H9 (cell line): ENCODE measurements at regions not wholly inside any gene's neighbourhood (a gene's known extent, or its start where the extent isn't known, plus 50 kb on each side); places are given as distances from the start of the nearest gene placed in this dataset.
A peak's percentile ranks its signal among the peaks of the same experiment; 100 is the strongest.

Experiments
- DNase-seq: peaks from one replicate; pipeline ENCODE4 v3.0.0-alpha.2; 2017
- H2AFZ ChIP-seq: one replicate; pipeline ENCODE4 v1.6.1; 2013; ENCODE audit warnings: mild to moderate bottlenecking, low read length, control low read depth, moderate library complexity
- H2AK5ac ChIP-seq: 2 replicates; pipeline ENCODE4 v1.6.1; 2013; ENCODE audit warnings: low read length, control low read depth, mixed read lengths; ENCODE audit not compliant: insufficient read length
- H2BK120ac ChIP-seq: one replicate; pipeline ENCODE4 v1.6.1; 2013; ENCODE audit warnings: low read depth, mild to moderate bottlenecking, low read length, control low read depth, inconsistent platforms; ENCODE audit not compliant: poor library complexity, severe bottlenecking
- H2BK12ac ChIP-seq: 2 replicates; pipeline ENCODE4 v1.6.1; 2013; ENCODE audit warnings: low read length, control low read depth, mixed read lengths, low read depth; ENCODE audit not compliant: insufficient read length
- H2BK15ac ChIP-seq: 2 replicates; pipeline ENCODE4 v1.6.1; 2013; ENCODE audit warnings: low read depth, low read length, control low read depth
- H2BK20ac ChIP-seq: one replicate; pipeline ENCODE4 v1.6.1; 2013; ENCODE audit warnings: low read depth, mild to moderate bottlenecking, low read length, control low read depth, inconsistent platforms; ENCODE audit not compliant: poor library complexity, severe bottlenecking
- H2BK5ac ChIP-seq: 2 replicates; pipeline ENCODE4 v1.6.1; 2013; ENCODE audit warnings: low read length, control low read depth, mixed read lengths; ENCODE audit not compliant: insufficient read length
- H3K14ac ChIP-seq: 2 replicates; pipeline ENCODE4 v1.6.1; 2013; ENCODE audit warnings: low read length, control low read depth; ENCODE audit not compliant: insufficient read depth
- H3K18ac ChIP-seq: 2 replicates; pipeline ENCODE4 v1.6.1; 2013; ENCODE audit warnings: low read depth, mild to moderate bottlenecking, mixed read lengths, low read length, control low read depth; ENCODE audit not compliant: insufficient read length
- H3K23ac ChIP-seq: 2 replicates; pipeline ENCODE4 v1.6.1; 2013; ENCODE audit warnings: low read length, control low read depth, mixed read lengths, low read depth; ENCODE audit not compliant: insufficient read length
- H3K23me2 ChIP-seq: 2 replicates; pipeline ENCODE4 v1.6.1; 2013; ENCODE audit warnings: low read depth, mild to moderate bottlenecking, mixed read lengths, low read length, control low read depth; ENCODE audit not compliant: insufficient read length, poor library complexity, severe bottlenecking
- H3K27ac ChIP-seq: 2 replicates; pipeline ENCODE4 v1.5.1; 2013; ENCODE audit warnings: low read length, control low read depth, mixed read lengths, low read depth; ENCODE audit not compliant: insufficient read length
- H3K27me3 ChIP-seq: 2 replicates; pipeline ENCODE4 v1.6.1; 2013; ENCODE audit warnings: low read length, control low read depth, inconsistent platforms; ENCODE audit not compliant: insufficient read depth
- H3K4ac ChIP-seq: 2 replicates; pipeline ENCODE4 v1.6.1; 2013; ENCODE audit warnings: low read depth, mild to moderate bottlenecking, control low read depth, inconsistent platforms, low read length, moderate library complexity
- H3K4me1 ChIP-seq: 2 replicates; pipeline ENCODE4 v1.6.1; 2013; ENCODE audit warnings: low read length, control low read depth, inconsistent platforms; ENCODE audit not compliant: insufficient read depth
- H3K4me2 ChIP-seq: 2 replicates; pipeline ENCODE4 v1.6.1; 2013; ENCODE audit warnings: low read length, control low read depth, mixed read lengths; ENCODE audit not compliant: insufficient read length, insufficient read depth
- H3K56ac ChIP-seq: 2 replicates; pipeline ENCODE4 v1.6.1; 2013; ENCODE audit warnings: low read depth, mild to moderate bottlenecking, mixed read lengths, low read length, control low read depth; ENCODE audit not compliant: insufficient read length
- H3K79me1 ChIP-seq: 2 replicates; pipeline ENCODE4 v1.6.1; 2013; ENCODE audit warnings: low read depth, mild to moderate bottlenecking, moderate library complexity, low read length, control low read depth, inconsistent platforms; ENCODE audit not compliant: insufficient read depth, poor library complexity, severe bottlenecking
- H3K79me2 ChIP-seq: 2 replicates; pipeline ENCODE4 v1.6.1; 2013; ENCODE audit warnings: low read length, control low read depth, inconsistent platforms; ENCODE audit not compliant: insufficient read depth
- H3K9ac ChIP-seq: 2 replicates; pipeline ENCODE4 v1.6.1; 2013; ENCODE audit warnings: low read length, control low read depth, mixed read lengths; ENCODE audit not compliant: insufficient read length; ENCODE audit errors: extremely low read depth
- H3K9me3 ChIP-seq: one replicate; pipeline ENCODE4 v1.6.1; 2013; ENCODE audit warnings: low read depth, low read length, inconsistent platforms; ENCODE audit not compliant: control insufficient read depth
- H3T11ph ChIP-seq: one replicate; pipeline ENCODE4 v1.6.1; 2013; ENCODE audit warnings: mild to moderate bottlenecking, low read length, control low read depth, inconsistent platforms
- H4K20me1 ChIP-seq: one replicate; pipeline ENCODE4 v1.6.1; 2013; ENCODE audit not compliant: control insufficient read depth, insufficient read length, insufficient read depth
- H4K5ac ChIP-seq: 2 replicates; pipeline ENCODE4 v1.6.1; 2013; ENCODE audit warnings: low read depth, mild to moderate bottlenecking, mixed read lengths, low read length, control low read depth; ENCODE audit not compliant: insufficient read length
- H4K8ac ChIP-seq: replicated peaks from 2 replicates; pipeline ENCODE4 v1.6.1; 2013; ENCODE audit warnings: low read length, control low read depth, mixed read lengths, low read depth; ENCODE audit not compliant: insufficient read length
- H4K91ac ChIP-seq: 2 replicates; pipeline ENCODE4 v1.6.1; 2013; ENCODE audit warnings: low read depth, mild to moderate bottlenecking, moderate library complexity, mixed read lengths, low read length, control low read depth; ENCODE audit not compliant: insufficient read length
- H3K27ac Mint-ChIP-seq, 3 experiments: 2 replicates in 2 of 3; 3 replicates in 1 of 3; pipeline ENCODE4 v1.8.0; 2020 to 2021; ENCODE audit warnings: mixed read lengths in 3 of 3, mild to moderate bottlenecking in 1 of 3, moderate library complexity in 1 of 3
- H3K27me3 Mint-ChIP-seq: 2 replicates; pipeline ENCODE4 v1.8.0; 2021; ENCODE audit warnings: low read depth, mild to moderate bottlenecking, moderate library complexity, mixed read lengths
- H3K36me3 Mint-ChIP-seq, 3 experiments: 2 replicates in 2 of 3; 3 replicates in 1 of 3; pipeline ENCODE4 v1.8.0; 2020 to 2021; ENCODE audit warnings: low read depth in 3 of 3, mixed read lengths in 3 of 3; ENCODE audit not compliant: insufficient read depth in 1 of 3
- H3K4me1 Mint-ChIP-seq, 2 experiments: 2 replicates each; pipeline ENCODE4 v1.8.0; 2020; ENCODE audit warnings: mixed read lengths in 2 of 2
- H3K4me3 Mint-ChIP-seq, 2 experiments: 2 replicates in 1 of 2; 3 replicates in 1 of 2; pipeline ENCODE4 v1.8.0; 2020 to 2021; ENCODE audit warnings: mild to moderate bottlenecking in 2 of 2, mixed read lengths in 2 of 2, moderate library complexity in 1 of 2
- H3K9me3 Mint-ChIP-seq, 2 experiments: 2 replicates in 1 of 2; 3 replicates in 1 of 2; pipeline ENCODE4 v1.8.0; 2020; ENCODE audit warnings: mild to moderate bottlenecking in 2 of 2, mixed read lengths in 2 of 2, moderate library complexity in 1 of 2
- WGBS: extraction: QIAGEN DNeasy Blood & Tissue Kit; methylation state at CpG from one replicate; pipeline ENCODE4 v1.1.7; 2013; ENCODE audit warnings: missing lambda C conversion rate, low lambda C conversion rate, mixed read lengths; ENCODE audit not compliant: insufficient read length; ENCODE audit errors: extremely low coverage; 5-methylcytosine and 5-hydroxymethylcytosine counted together
- TF ChIP-seq, protein P1 (sequence below): fragments of 200-600 bp; sonication (generic); conservative IDR thresholded peaks from 3 replicates; pipeline ENCODE4 v1.8.0; 2021; ENCODE audit warnings: antibody characterized with exemption, mild to moderate bottlenecking

DNA sequence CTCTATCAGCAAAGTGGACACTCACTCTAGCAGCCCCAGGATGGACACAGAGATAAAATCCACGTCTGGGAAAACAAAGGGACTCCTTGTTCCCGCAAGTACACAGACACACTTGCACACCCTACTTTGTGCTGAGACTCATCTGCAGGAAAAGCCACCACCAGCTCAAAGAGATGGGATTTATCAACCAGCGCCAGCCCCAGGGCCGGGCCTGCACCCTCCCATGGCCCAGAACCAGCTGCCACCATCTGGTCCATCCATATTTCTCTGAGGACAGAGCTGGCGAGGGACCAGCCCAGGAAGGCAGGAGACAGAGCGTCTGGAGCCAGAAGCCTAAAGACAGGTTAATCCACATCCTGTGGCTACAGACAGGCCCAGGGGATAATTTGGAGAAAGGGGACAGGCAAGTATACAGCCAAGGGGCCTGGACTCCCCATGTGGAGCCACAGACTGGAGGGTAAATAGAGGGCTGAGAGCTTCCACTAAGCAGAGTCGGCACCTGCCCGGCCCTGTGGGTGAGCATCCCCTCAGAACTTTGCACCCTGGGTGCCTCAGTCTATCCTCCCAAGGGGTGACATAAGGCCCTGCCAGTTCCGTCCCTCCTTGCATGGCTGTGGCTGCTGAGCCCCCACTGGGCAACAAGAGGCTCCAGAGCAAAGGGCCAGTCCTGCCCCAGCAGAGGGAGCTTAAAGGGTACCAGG lies 233.9 kb downstream of the PTPRU start:
- no peaks in the 10 kb centered on the region for H3K79me1 ChIP-seq
- Mint-ChIP-seq H3K27me3 (peaks cover 4% of the 10 kb centered on the region), H3K4me3 (no peak overlapping the region; a peak in 1 of 5 replicates), H3K27ac (no peak overlapping the region; a peak in 1 of 7 replicates), H3K9me3 (peaks cover 8 to 13% of the 10 kb centered on the region in 2 experiments), H3K4me1 (peaks cover 37% of the 10 kb centered on the region in 2 experiments), H3K36me3 (peaks cover 0 to 4% (median 2%) of the 10 kb centered on the region in 3 experiments; a peak in 4 of 7 replicates)
- no peak overlapping the region for H3K14ac ChIP-seq
- no peak overlapping the region for H2BK15ac ChIP-seq
- TF ChIP-seq, protein P1, sequence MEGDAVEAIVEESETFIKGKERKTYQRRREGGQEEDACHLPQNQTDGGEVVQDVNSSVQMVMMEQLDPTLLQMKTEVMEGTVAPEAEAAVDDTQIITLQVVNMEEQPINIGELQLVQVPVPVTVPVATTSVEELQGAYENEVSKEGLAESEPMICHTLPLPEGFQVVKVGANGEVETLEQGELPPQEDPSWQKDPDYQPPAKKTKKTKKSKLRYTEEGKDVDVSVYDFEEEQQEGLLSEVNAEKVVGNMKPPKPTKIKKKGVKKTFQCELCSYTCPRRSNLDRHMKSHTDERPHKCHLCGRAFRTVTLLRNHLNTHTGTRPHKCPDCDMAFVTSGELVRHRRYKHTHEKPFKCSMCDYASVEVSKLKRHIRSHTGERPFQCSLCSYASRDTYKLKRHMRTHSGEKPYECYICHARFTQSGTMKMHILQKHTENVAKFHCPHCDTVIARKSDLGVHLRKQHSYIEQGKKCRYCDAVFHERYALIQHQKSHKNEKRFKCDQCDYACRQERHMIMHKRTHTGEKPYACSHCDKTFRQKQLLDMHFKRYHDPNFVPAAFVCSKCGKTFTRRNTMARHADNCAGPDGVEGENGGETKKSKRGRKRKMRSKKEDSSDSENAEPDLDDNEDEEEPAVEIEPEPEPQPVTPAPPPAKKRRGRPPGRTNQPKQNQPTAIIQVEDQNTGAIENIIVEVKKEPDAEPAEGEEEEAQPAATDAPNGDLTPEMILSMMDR, result no peak
- no peak overlapping the region for H2BK12ac ChIP-seq
- WGBS, result no CpG with 5 or more reads among the region's 9 CpGs
- H2BK20ac ChIP-seq, result no peak overlapping the region
- no peaks in the 10 kb centered on the region for H3K23me2 ChIP-seq
- no peaks in the 10 kb centered on the region; the same call in 1 of the 2 replicates for H3K27me3 ChIP-seq
- no peak overlapping the region for H2AK5ac ChIP-seq
- no peak overlapping the region for H4K8ac ChIP-seq
- no peaks in the 10 kb centered on the region for H4K20me1 ChIP-seq
- no peak overlapping the region for H3K4ac ChIP-seq
- H3T11ph ChIP-seq, result no peak overlapping the region
- H3K4me2 ChIP-seq, result no peak overlapping the region
- no peak overlapping the region for H3K27ac ChIP-seq
- no peak overlapping the region for H2BK120ac ChIP-seq
- no peak overlapping the region for H3K9ac ChIP-seq
- no peaks in the 10 kb centered on the region for H3K9me3 ChIP-seq
- H3K23ac ChIP-seq, result no peak overlapping the region
- DNase-seq, result peak; percentile 24
- no peak overlapping the region for H4K91ac ChIP-seq
- no peak overlapping the region for H3K56ac ChIP-seq
- H3K4me1 ChIP-seq, result no peaks in the 10 kb centered on the region
- no peak overlapping the region for H2BK5ac ChIP-seq
- H4K5ac ChIP-seq, result no peak overlapping the region
- H2AFZ ChIP-seq, result no peak overlapping the region
- H3K79me2 ChIP-seq, result no peaks in the 10 kb centered on the region
- H3K18ac ChIP-seq, result no peak overlapping the region
